Suppressor macrophage treated with lipopolysaccharide for 4 hours (primary cell): ENCODE measurements at regions not wholly inside any gene's neighbourhood (a gene's known extent, or its start where the extent isn't known, plus 50 kb on each side); places are given as distances from the start of the nearest gene placed in this dataset.
"Not testable (repeated sequence)": the region's sequence is repeated elsewhere in the genome, so short reads cannot be mapped to it uniquely, and the experiment has no call there.

Source experiments
- DNase-seq: peaks from one replicate; pipeline ENCODE4 v3.0.0-alpha.2; 2020

DNA sequence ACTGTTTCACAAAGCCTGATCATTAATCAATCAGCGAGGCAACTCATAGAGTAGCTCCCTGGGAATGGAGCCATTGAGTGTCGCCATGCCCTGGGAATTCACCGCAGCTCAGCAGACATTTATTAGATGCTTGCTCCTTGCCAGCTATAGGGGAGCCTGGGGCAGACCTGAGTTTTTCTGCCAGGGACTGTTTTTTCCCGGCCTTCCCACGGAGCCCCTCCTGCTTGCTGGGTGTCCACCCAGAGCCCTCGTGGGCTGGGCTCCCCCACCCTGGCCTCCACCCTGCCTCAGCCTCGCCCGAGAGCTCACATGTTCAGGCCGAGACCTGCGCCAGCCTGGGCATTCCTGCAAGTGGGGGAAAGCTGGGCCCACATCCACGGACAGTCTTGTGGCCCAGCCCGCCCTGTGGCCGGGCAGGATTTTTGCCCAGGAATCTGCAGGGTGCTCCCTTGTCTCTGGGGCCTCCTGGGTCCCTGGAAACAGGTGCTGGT is 64.9 kb downstream of the SMIM38 start:
- no peak for DNase-seq

DNA sequence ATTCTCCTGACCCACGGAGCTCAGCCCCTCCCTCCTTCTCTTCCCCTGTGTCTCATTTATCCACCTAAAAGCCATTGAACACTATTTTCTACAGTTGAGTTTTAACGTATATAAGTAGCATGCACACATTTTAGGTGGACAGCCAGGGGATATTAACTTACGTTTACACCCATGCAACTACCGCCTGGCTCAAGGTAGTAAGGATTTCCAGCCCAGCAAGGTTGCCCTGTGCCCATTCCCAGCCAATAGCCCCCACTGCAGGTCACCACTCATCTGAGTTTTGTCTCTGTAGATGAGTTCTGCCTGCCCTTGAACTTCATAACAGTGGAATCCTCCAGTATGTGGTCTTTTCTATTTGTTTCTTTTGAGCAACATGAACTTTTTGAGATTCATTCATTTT is 65.4 kb downstream of the SMIM38 start:
- no peak for DNase-seq

DNA sequence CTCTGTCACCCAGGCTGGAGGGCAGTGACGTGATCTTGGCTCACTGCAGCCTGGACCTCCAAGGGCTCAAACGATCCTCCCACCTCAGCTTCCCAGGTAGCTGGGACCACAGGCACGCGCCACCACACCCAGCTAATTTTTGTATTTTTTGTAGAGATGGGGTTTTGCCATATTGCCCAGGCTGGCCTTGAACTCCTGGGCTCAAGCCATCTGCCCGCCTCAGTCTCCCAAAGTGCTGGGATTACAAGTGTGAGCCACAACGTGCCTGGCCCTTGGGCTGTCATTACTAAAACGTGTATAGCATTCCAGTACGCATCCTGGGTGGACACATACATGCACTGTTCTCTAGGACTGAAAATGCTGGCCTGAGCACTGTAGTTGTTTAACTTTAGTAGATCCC is 65.9 kb downstream of the SMIM38 start:
- not testable (repeated sequence) for DNase-seq

DNA sequence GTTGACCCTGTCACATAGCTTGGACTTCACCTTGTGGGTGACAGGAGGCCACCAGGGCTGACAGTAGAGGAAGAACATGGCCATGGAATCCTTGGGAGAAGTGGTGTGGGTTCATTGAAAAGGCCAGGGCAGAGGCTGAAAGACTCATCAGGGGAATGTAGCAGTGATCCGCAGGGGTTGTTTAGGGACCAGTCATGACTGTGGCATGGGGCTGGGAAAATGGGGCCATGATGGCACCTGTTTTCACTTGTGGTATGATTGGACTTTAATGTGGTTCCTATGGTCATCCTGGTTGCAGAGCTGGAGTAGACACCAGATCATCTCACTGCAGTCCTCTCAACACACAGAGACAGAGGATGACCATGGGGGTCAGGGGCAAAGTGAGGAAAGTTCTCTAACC is 66.7 kb upstream of the MYEOV start:
- no peak for DNase-seq

DNA sequence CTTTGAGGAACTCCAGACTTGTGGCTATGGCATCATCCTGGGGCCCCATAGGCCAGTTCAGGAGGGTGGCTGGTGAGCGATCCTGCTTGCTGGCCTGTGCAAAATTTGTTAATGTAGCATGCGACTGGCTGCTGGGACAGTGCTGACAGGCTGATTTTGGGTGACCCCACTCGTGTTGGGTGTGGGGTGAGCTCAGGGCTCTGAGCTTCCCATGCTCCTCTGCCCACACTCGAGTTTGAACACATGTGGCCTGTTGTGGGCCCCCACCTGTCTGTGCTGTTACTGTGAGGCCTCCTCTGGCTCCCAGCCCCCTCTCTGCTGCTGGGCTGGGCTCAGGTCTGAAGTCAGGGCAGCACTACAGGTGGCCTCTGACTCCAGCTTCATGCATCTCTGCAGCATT is 64.4 kb upstream of the MYEOV start:
- no peak for DNase-seq

DNA sequence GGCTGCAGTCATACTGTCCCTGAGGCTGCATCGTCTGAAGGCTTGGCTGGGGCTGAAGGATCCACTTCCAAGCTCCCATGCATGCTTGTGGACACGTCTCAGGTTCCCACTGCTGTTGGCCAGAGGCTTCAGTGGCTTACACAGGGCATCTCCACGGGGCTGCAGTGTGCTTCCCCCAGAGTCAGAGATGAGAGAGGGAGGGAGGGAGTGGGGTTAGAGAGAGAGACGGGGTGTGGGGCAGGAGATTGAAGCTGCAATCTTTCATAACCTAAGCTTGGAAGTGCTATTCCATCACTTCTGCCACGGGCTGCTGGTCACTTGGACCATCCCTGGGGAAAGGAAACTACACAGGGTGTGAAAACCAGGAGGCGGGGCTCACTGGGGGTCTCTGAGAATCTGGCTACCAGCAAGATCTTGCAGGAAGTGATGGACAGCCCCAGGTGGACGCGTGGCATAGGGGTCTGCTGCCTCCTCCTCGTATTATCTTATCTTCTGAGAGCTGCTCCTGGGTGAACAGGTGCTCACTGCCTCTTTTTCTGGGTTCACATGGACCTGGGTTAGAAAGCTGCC is 63.0 kb upstream of the MYEOV start:
- no peak for DNase-seq

DNA sequence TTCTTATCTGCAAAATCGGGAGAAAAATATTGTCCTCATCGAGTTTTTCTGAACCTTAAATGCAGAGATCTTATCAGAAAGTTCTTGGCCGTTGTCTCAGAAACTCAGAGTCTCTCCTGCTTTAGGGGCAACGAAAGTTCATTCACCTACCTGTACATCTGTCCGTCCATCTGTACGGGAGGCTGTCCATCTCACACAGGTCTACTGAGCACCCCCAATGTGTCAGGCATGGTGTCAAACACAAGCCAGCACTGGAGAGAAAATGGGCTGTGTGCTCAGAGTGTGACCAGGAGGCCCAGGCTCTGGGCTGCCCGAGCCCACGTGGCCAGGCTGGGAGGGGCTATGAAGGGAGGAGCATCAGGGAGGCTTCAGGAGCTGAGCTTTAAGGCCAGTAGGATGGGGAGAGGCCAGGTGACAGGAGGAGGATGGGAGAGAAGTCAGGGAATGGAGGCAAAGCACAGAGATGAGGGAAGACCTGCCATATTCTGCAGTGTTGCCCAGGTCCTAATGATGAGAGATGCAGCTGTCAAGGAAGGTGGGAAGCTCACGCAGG is 62.4 kb upstream of the MYEOV start:
- no peak for DNase-seq

DNA sequence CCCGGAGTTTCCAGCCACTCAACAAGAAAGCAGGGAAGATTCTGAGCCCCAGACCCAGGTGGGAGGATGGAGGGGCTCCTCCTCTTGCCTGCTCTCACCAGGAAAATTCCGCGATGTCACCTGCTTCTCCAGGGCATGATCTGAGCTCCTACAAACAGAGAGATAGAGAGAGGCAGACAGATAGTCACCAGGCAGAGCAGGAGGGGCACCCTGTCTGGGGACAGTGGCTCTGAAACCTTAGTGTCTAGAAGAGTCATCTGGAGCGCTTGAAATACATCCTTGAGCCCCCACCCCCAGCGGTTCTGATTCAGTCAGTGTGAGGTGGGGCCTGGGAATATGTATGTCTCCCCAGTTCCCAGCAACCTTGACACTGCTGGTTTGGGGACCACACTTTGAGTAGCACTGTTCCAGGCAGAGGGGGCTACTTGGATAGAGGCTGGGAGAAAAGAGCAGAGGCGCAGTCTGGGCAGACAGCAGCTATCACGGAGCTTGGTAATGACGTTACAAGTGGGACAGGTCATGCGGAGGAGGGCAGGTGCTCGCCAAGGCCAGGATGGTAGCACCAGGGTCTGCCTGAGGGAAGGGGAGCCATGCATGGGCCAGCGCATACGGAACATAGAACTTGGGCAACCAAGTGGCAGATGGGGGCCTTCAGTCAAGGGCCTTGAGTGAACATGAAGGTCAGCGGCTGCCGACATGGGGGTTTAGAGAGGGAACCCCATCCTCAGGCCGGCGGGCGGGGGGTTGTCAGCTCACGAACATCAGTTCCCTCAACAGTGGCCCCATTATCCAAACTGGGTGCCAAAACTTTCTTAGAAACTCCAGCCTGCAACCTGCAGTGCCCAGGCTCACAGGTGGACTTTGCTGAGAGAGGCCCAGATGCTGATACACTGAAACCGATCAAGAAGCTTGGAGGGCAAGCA is 60.9 kb upstream of the MYEOV start:
- no peak for DNase-seq

DNA sequence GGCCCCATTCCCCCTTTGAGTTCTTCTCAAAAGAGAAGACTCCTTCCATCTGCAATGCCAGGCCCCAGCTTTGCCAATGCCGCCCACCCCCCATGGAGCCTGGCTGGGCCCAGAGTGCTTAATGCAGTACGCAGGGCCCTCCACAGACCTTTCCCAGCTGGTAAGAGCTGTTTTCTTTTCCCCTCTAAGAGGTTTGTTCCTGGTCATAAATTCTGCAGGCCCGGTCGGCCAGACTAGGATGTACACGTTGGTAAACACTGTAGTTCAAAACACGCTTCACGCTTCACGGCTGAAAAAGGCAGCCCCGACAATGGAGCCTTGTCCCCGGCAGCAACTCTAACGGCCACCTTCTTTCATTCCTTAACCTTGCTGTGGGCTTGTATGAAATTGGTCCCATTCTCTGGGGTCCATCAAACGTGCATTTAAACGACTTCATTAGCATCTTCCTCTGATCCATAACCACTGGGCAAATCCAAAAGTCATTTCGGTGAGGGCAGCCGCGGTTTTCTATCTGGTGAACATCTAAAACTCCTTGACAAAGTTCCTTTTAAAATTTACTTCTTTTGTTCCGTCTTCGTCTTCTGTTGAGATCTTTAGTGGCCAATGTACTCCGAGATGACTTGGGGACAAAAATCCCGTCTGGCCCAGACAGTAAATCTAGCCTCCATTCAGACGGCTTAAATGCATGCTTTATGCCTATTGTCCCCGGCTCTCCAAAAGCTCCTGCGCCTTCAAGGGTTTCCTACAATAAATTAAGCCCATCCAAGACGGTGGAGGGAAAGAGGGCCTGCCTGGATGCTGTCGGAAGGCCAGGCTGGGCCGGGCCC is 60.0 kb upstream of the MYEOV start:
- no peak for DNase-seq

DNA sequence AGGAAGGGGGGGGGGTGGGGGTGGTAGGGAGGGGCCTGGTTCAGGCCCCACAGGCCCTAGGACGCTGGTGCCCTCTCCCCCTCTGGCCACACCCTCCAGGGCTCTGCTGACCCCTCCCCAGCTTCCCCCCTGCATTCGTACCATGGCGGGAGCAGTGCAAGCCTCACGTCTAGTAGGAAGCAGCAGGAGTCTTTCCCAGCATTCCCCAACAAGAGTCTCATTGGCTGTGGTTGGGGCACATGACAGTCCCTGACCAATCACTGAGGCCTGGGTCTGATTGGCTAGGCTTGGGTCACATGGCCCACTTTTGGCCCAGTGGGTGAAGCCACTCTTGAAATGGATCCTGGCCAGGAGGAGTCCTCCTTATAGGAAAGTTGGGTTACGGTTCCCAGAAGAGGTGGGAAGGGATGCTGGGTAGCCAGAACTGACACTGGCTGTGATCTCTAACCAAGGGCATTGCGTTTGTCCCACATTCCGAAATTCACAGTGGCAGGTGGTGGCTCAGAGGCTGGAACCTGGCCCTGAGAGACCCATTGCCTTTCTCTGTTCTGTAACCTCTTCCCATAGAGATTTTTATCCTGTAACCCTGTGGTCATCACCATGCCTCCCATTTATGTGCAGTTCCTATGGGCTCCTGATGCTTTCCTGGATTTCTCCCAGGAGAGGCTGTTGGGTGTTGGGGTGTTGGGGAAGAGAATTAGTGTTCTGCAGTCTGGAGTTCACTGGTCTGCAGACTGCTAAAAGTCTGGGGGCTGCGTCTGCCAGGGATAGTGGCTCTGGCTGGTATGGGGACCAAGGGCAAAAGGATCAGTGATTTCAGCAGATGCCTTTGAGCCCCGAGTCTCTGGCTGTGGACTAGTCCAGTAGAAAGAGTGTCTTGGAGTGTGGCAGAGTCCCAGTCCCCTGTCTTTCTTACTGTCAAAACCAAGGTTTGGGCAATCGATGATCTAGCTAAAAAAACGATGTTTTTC is 58.9 kb upstream of the MYEOV start:
- DNase-seq: no peak

DNA sequence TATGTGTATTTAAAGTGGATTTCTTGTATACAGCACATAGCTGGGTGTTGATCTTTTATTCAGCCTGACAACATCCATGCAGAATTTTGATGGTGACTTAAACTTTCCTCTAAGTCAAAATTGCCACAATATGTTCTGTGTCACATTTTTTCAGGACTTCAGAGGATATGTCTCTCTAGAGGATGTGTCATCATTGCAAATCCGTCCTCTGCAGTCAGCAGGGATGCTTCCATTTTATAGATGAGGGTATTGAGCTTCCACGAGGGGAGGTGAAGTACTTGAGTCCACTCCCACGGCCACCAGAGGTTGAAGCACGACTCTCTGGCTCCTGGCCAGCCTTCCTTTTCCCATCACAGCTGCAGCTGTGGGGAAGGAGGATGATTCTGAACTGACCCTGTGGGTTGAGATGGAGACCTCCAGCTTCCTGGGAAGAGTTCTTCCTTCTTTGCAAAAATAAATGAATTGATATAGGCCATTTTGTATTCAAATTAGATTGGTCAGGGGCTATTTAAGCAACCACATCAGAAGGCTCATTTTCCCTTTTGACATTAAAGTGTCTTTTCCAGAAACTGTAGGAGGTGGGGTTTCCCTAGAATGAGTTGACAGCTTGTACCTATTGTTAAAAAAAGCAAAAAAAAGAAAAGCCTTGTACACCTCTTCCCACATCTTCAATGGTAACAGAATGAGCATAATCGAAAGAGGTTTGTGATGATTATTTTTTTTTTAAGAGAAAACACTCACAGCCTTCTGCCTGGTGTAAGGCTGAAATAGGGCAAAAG is 55.2 kb upstream of the MYEOV start:
- peak; percentile 38 for DNase-seq

DNA sequence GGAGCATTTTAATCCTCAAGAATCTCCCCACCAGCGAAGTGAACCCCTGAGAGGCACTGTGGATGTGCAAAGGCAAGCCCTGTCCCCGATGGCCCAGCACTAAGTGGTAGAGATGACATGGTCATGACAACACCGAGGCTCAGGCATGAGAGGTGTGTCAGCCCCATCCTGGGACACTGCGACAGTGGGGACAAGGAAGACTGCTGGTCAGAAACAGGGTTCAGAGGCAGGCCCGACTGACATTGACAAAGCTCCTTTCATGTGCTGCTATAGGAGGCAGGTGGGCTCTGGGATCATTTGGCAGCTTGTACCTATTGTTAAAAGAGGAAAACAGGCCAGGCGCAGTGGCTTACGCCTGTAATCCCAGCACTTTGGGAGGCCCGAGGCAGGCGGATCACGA is 54.3 kb upstream of the MYEOV start:
- DNase-seq: no peak

DNA sequence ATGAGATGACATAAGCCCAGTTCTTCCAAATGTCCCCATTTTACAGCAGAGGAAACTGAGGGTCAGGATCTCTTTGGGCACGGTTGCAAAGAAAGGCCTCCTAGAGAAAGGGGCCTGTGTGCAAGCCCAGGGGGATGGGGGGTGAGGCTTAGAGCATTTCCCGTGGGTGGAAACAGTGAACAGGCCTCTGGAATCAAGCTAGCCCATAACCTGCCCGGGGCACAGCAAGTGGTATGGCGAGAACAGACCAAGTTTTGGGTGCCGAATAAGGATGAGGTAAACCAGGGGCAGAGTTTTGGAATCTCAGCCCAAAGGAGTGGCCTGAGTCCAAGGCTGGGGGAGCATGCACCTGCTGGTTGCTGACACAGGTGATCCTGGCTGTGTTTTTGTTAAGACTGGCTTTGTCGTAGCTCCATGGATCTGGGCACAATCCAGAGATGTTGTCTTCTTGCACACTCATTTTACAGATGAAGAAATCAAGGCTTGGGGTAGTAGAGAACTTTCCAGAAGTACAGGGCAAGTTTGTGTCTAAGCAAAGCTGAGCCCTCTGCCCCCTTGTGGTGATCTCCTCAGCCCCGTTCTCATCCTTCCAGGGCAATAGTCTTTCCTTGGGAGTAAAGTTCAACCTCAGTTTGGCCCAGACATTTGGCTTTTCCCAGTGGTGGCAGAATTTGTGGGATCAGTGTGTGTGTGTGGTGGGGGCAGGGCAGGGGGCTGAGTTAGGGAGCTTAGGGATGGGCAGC is 53.5 kb upstream of the MYEOV start:
- DNase-seq: peak; percentile 31

DNA sequence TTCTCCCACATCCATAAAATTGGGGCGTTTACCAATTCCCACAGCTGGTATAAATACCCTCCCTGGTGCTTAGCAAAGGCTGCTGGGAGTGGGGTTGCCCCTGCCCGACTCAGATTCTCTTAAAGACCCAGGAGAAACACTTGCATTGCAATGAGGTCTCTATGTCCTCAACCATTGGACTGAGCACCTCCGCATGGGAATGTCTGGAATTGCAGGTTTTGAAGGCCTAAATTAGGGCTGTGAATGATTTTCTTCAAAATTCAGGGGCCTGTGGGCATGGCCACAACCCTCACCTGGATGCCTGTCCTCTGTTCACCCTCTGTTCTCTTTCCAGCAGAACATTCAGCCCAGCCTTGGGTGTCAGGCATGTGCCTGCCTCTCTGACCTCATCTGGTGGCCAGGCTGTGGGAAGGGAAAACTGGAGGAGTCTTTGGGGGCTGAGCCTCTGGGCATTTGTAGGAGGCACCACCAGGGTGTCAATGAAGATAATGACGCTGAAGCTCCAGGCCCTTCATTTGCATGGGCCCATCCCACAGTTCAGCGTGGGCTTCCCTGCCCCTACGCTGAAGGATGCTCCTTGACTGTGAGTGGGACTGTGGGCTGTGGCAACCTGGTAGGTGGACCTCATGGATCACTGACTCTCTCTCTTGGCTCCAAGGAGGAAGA is 52.7 kb upstream of the MYEOV start:
- DNase-seq: no peak

DNA sequence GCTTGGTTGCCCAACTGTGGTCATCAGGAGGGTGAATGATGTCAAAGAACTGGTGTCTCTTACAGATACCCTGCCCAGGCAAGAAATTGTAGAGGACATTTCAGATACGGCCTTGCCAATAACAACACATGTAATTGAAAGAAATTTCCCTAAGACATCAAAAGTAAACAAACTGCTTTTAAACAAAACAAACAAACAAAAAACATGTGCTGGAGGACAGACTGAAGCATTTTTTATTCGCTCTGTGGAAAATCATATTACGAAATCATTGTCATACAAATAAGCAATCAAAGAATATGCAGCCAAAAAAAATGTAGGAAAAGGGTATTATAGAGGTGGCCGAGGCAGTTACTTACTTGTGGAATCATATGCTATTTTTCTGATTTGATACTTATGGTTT is 52.1 kb upstream of the MYEOV start:
- DNase-seq: no peak

DNA sequence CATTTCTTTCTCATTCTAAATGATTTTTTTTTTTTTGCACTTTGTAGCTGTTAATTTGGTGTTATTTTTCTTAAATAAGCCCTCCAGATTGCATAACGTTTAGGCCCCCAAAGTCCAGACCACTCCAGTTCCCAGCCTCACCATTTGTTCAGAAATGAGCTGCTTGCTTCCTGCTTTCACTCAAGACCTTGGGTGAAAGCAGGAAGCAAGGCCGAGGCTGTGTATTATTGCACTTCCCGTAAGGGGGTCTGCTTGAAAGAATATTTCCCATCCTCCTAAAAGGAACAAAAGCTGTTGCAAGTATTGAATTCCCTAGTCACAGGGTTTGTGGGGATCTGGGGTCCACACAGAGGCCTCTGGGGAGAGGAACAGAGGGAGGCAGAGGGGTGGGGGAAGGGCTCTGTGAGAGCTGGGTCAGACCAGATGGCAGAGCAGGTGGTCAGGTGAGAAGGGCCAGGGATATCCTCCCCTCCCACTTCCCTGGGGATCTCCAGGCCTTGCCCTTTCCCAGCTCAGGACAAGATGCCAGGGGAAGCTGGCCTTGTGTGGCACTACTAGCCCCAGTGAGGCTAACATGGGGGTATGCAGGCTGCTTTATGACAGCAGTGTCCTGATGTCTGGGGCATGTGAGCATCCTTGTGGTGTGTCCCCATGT is 51.6 kb upstream of the MYEOV start:
- peak; percentile 37 for DNase-seq

DNA sequence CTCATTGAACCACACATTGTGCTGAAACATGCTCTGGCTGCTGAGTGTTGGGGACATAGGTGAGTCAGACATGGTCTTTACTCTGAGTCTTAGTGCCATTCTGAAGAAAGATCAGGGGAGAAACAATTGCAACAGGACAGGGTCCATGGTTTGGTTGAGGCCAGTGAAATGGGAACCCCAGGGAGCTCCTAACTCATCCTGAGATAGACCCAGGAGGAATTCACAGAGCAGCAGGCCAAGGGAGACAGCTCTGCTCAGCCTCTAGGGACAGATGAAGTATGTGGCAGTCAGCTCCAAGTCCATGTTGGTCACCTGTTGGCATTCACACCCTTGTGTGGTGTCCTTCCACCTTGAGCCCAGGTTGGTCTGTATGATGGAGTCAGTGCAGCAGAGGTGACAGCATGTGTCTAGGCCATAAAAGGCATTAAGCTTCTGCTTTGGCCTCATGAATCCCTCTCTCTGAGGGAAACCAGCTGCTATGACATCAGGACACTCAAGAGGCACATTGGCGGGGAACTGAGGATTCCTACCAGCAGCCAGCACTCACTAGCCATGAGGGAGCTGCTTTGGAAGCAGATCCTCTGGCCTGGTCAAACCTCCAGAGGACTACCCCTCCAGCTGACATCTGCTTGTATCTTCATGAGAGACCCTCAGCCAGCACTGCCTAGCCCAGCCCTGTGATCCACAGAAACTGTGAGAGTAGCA is 50.3 kb upstream of the MYEOV start:
- DNase-seq: no peak
